ENCODE measurements at regions not wholly inside any gene's neighbourhood (a gene's known extent, or its start where the extent isn't known, plus 50 kb on each side); places are given as distances from the start of the nearest gene placed in this dataset.

DNA sequence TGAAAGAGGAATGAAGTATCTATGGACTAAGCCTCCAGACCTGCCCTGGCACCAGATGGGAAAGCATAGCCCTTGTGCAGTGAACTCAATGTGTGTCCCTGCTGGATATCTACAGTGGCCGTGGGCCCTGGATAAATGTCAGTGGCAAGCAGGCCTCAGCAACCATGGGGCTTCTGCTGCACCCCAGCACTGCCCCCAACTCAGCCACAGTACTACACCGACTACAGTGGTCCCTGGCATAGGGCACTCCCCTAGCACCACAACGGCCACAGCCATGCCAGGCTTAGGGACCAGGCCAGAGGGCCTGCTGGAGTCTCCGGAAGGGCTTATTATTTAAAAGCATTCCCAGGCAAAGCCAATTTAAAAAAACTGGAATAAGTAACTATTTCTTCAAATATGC is 459.1 kb downstream of the SH2D1A start:
- Histone ChIP-seq H3K4me1 (ENCODE audit: insufficient read depth) (no peaks in the 10 kb centered on the region), H3K4me2 (no peak overlapping the region), H3K27me3 (no peaks in the 10 kb centered on the region), H3K27ac (no peak overlapping the region), H3K4me3 (no peak overlapping the region), H3K9me3 (ENCODE audit: low read depth) (no peaks in the 10 kb centered on the region), H4K20me1 (ENCODE audit: insufficient read depth, poor library complexity, severe bottlenecking) (no peaks in the 10 kb centered on the region), H2AFZ (no peak overlapping the region), H3K79me2 (no peaks in the 10 kb centered on the region), H3K36me3 (replicated peaks; ENCODE audit: insufficient read depth, low read depth) (no peaks in the 10 kb centered on the region), H3K9me2 (replicated peaks; ENCODE audit: insufficient read depth) (no peaks in the 10 kb centered on the region)
- no peak for DNase-seq (ENCODE audit: low spot score)
- no peak for TF ChIP-seq EZH2 (IDR thresholded peaks at IDR 0.05; ENCODE audit: borderline replicate concordance)
- TF ChIP-seq, protein P1, sequence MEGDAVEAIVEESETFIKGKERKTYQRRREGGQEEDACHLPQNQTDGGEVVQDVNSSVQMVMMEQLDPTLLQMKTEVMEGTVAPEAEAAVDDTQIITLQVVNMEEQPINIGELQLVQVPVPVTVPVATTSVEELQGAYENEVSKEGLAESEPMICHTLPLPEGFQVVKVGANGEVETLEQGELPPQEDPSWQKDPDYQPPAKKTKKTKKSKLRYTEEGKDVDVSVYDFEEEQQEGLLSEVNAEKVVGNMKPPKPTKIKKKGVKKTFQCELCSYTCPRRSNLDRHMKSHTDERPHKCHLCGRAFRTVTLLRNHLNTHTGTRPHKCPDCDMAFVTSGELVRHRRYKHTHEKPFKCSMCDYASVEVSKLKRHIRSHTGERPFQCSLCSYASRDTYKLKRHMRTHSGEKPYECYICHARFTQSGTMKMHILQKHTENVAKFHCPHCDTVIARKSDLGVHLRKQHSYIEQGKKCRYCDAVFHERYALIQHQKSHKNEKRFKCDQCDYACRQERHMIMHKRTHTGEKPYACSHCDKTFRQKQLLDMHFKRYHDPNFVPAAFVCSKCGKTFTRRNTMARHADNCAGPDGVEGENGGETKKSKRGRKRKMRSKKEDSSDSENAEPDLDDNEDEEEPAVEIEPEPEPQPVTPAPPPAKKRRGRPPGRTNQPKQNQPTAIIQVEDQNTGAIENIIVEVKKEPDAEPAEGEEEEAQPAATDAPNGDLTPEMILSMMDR (IDR thresholded peaks at IDR 0.05; ENCODE audit: poor library complexity) = no peak
- 83% methylated on average over 4 of the region's 4 CpGs for WGBS (ENCODE audit: low lambda C conversion rate, missing lambda C conversion rate)

DNA sequence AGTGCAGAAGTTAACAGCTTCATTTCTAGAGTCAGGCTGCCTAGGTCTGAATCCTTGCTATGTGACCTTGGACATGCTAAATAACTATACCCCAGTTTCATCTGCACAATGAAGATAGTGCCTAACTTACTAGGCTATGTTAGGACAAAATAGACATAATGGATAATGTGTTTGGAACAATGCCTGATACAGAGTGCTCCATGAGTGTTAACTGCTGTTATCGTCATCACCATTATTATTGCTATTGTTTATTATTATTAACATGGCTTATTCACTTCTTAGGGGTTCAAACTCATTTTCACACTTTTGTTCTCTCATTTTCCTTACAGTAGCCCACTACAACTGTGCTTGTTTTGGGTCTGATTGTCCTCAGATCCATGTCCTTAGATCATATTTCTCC is 467.7 kb downstream of the SH2D1A start:
- H3K4me2 ChIP-seq = no peak overlapping the region
- no peaks in the 10 kb centered on the region for H3K4me1 ChIP-seq (ENCODE audit: insufficient read depth)
- no peak for DNase-seq (ENCODE audit: low spot score)
- no peaks in the 10 kb centered on the region for H3K27me3 ChIP-seq
- H3K9me3 ChIP-seq (ENCODE audit: low read depth) = no peaks in the 10 kb centered on the region
- no peak overlapping the region for H3K4me3 ChIP-seq
- WGBS (ENCODE audit: low lambda C conversion rate, missing lambda C conversion rate) = 78% methylated on average over 1 of the region's 1 CpG
- H3K9me2 ChIP-seq (replicated peaks; ENCODE audit: insufficient read depth) = no peaks in the 10 kb centered on the region
- TF ChIP-seq, protein P1 (IDR thresholded peaks at IDR 0.05; ENCODE audit: poor library complexity) = no peak
- no peak for TF ChIP-seq EZH2phosphoT487 (IDR thresholded peaks at IDR 0.05; ENCODE audit: low read depth, severe bottlenecking, unreplicated experiment)
- no peak for TF ChIP-seq EZH2 (IDR thresholded peaks at IDR 0.05; ENCODE audit: borderline replicate concordance)
- H4K20me1 ChIP-seq (ENCODE audit: insufficient read depth, poor library complexity, severe bottlenecking) = no peaks in the 10 kb centered on the region
- H3K79me2 ChIP-seq = no peaks in the 10 kb centered on the region
- H2AFZ ChIP-seq = no peak overlapping the region
- no peaks in the 10 kb centered on the region for H3K36me3 ChIP-seq (replicated peaks; ENCODE audit: insufficient read depth, low read depth)
- no peak overlapping the region for H3K27ac ChIP-seq

DNA sequence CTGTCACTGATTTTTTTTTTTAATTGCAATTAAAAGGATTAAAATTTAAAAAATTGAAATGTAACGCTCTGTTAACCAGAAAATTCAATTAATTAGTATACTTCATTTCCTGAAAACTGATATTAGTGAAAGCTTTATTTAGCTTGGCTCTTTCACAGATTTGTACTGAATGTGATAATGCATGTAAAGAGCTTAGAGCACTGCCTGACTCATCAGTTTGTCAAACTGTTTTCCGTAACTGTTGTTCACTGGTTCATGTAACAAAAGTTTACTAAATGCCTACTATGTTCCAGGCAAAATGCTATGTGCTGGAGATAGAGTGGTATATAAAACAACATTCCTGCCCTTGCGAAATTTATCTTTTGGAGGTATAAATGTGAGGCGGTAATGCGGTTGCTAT is 471.7 kb downstream of the SH2D1A start:
- no peak overlapping the region for H3K27ac ChIP-seq
- H3K4me2 ChIP-seq = no peak overlapping the region
- no peaks in the 10 kb centered on the region for H3K9me2 ChIP-seq (replicated peaks; ENCODE audit: insufficient read depth)
- H4K20me1 ChIP-seq (ENCODE audit: insufficient read depth, poor library complexity, severe bottlenecking) = no peaks in the 10 kb centered on the region
- H3K27me3 ChIP-seq = no peaks in the 10 kb centered on the region
- H2AFZ ChIP-seq = no peak overlapping the region
- no peaks in the 10 kb centered on the region for H3K4me1 ChIP-seq (ENCODE audit: insufficient read depth)
- no peaks in the 10 kb centered on the region for H3K36me3 ChIP-seq (replicated peaks; ENCODE audit: insufficient read depth, low read depth)
- no peak overlapping the region for H3K4me3 ChIP-seq
- H3K9me3 ChIP-seq (ENCODE audit: low read depth) = no peaks in the 10 kb centered on the region
- 87% methylated on average over 5 of the region's 5 CpGs for WGBS (ENCODE audit: low lambda C conversion rate, missing lambda C conversion rate)
- TF ChIP-seq EZH2 (IDR thresholded peaks at IDR 0.05; ENCODE audit: borderline replicate concordance) (no peak), EZH2phosphoT487 (IDR thresholded peaks at IDR 0.05; ENCODE audit: low read depth, severe bottlenecking, unreplicated experiment) (no peak)
- TF ChIP-seq, protein P1 (IDR thresholded peaks at IDR 0.05; ENCODE audit: poor library complexity) = no peak
- no peak for DNase-seq (ENCODE audit: low spot score)
- H3K79me2 ChIP-seq = no peaks in the 10 kb centered on the region

DNA sequence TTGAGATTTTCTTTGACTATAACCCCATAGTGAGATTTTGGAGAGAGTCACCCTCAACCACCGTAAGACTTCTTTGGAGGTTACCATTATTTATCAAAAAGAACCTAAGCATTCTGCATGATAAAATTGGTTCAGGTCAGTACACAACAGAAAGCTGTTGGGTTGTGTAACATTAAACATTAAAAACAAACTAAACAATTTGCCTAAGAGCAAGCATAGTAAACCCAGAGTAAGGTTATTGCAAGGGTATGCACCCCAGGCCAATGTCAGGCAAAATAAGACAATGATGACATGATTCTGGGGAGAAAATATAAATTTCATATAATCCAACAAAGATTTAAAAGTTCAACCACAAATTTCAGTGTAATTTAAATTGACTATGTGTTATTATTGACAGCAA is 472.4 kb downstream of the SH2D1A start:
- no peaks in the 10 kb centered on the region for H3K4me1 ChIP-seq (ENCODE audit: insufficient read depth)
- WGBS (ENCODE audit: low lambda C conversion rate, missing lambda C conversion rate) = 88% methylated on average over 1 of the region's 1 CpG
- DNase-seq (ENCODE audit: low spot score) = no peak
- no peak overlapping the region for H3K4me3 ChIP-seq
- no peaks in the 10 kb centered on the region for H3K9me3 ChIP-seq (ENCODE audit: low read depth)
- no peaks in the 10 kb centered on the region for H3K79me2 ChIP-seq
- H3K36me3 ChIP-seq (replicated peaks; ENCODE audit: insufficient read depth, low read depth) = no peaks in the 10 kb centered on the region
- H3K27me3 ChIP-seq = no peaks in the 10 kb centered on the region
- H3K27ac ChIP-seq = no peak overlapping the region
- TF ChIP-seq, protein P1 (IDR thresholded peaks at IDR 0.05; ENCODE audit: poor library complexity) = no peak
- TF ChIP-seq EZH2 (IDR thresholded peaks at IDR 0.05; ENCODE audit: borderline replicate concordance) = no peak
- TF ChIP-seq EZH2phosphoT487 (IDR thresholded peaks at IDR 0.05; ENCODE audit: low read depth, severe bottlenecking, unreplicated experiment) = no peak
- no peaks in the 10 kb centered on the region for H3K9me2 ChIP-seq (replicated peaks; ENCODE audit: insufficient read depth)
- no peak overlapping the region for H3K4me2 ChIP-seq
- no peaks in the 10 kb centered on the region for H4K20me1 ChIP-seq (ENCODE audit: insufficient read depth, poor library complexity, severe bottlenecking)
- H2AFZ ChIP-seq = no peak overlapping the region
